GM18867 (cell line): ENCODE measurements at regions not wholly inside any gene's neighbourhood (a gene's known extent, or its start where the extent isn't known, plus 50 kb on each side); places are given as distances from the start of the nearest gene placed in this dataset.

ENCODE experiments used
- ATAC-seq: cut with Tn5 transposase; IDR thresholded peaks from one replicate; pipeline ENCODE4 v1.9.1; 2021; ENCODE audit warnings: mild to moderate bottlenecking, moderate library complexity; ENCODE audit not compliant: unreplicated experiment

DNA sequence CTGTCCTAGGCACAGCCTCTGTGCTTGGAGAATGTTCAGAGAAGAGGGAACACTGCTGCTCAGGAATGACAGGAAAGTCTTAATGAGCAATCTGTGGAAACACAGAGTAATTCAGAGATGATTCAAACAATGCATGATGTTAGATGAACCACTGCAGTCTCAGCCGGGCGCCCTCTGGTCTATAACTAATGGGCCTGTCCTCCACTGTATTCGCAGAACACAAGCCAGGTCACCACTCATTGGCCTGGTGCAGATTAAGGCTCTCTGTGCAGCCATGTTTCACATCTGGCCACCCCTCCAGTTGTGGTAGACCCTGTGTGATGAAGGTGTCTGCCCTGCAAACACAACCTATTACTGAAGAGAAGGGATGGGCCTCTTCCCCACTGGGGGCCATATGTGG lies 281.7 kb upstream of the ROPN1 start:
- no peak for ATAC-seq

GRCh38 chr3:124274051-124274450 lies 282.1 kb upstream of the ROPN1 start:
- no peak for ATAC-seq

- ATAC-seq: no peak
These were observed 283.5 kb upstream of the ROPN1 start for GRCh38 chr3:124275412-124275811.

DNA sequence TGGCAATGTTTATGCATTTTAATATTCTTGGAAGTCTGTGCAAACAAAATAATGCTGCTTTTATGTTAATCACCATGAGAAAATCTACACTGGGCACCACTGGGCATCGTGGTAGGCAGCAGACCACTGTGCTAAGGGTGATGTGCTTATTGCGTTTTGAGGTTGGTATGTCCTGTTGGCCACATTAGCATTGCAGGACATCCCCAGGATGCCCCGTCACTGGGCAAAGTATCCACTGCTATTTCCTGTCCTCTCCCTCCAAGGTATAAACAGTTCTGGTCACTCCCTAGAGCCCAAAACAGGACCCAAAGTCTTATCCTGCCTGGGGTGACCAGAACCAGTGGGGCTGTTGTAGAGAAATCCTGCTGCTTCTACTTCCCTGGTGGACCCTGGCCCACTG lies 284.2 kb upstream of the ROPN1 start:
- ATAC-seq: no peak

GRCh38 chr3:124276539-124277143 lies 284.7 kb upstream of the ROPN1 start:
- ATAC-seq: no peak

DNA sequence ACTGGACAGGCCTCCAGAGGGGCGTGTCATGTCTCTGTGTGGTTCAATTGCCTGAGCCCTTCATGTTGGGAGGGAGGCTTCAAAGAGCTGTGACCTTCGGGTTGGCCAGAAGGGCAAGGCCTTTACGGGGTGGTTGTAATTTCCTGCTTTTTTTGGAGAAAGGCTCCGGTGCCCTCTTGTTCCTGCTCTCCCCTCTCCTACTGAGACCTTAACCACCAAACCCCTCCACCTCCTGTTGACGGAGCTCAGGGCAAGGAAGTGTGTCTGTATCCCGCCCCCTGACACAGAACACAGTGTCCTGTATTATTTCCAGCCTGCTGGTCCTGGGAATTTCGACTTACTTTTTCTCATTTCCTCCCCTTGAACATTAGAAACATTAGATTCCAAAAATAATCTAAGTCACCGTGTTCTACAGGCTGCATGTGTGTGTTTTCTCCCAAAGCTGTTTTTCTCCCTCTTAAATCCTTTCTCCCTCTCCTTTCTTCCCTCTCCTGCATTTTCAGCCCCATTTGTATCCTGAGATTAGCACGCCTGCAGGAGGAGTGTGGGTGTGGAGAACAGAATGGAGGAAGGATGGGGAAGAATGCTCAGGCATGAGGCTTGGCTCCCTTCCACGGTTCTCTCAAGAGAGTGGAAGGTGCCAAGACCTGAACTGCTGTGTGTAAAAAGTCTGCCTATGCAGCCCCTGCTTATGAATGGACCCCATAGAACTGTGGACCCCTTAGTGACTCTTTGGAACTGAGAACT lies 285.4 kb upstream of the ROPN1 start:
- no peak for ATAC-seq

GRCh38 chr3:124281453-124282316 lies 289.8 kb upstream of the ROPN1 start:
- ATAC-seq: no peak

DNA sequence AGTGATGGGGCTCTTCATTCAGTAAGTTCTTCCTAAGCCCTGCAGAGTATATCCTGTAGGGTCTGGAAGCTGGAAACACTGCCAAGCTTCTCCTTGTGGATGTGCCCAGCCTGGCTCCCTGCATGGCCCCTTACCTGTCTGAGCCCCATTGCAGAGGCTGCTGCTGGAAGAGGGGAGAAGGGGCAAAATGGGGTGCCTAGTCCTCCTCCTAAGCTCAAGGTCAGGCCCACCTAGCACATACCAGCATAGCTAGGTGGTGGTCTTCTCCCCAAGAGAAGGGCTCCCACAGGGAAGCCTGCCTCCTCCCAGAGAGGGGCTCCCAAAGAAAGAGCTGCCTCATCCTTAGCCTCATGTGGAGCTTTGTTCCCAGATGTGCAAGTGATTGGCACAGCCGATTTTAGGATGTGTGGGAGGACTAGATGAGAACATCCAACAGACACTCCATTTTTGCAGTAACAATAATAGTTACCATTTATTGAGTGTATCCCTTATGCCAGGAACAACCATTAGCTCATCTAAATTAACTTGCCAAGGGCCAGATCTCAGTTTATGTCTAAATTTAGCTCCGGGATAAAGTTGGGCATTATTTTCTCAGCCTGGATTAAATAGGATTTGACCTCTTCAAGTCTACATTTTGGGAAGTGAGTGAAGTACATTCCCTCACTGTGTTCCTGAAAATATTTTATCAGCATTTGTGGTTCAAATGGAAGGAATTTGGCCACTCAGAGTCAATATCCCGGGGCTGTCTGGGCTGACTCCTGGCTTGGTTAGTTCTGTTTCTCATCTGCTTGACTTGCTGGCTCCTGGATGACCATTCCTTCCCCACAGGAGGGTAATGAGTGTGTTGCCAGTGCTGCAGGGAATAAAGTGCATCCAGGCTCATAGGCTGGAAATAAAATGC lies 291.1 kb upstream of the ROPN1 start:
- ATAC-seq: no peak

- ATAC-seq: no peak
These were observed 291.7 kb upstream of the ROPN1 start for GRCh38 chr3:124283652-124284023.

- ATAC-seq: no peak
These were observed 297.1 kb upstream of the ROPN1 start for GRCh38 chr3:124288996-124289395.

DNA sequence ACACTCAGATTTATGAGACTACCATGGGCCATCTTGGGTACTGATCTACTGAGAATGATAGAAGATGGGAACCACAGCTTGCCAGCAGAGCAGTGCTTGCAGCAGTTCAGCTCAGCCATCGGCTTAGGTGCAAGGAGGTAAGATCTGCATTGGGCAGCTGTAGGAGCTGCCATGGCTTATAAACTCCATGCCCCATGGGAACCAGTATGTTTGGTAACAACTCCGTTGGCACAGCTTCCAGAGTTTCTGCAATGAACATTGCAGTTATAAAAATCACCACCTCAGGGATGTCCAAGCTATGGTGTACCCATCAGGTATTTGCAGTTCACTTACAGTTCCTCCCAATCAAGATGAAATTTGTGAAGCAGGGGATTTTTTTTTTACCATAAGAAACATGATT lies 299.1 kb upstream of the ROPN1 start:
- ATAC-seq: no peak

GRCh38 chr3:124292329-124292728 lies 300.4 kb upstream of the ROPN1 start:
- ATAC-seq: no peak

- ATAC-seq: no peak
These were observed 301.7 kb upstream of the ROPN1 start for GRCh38 chr3:124293584-124293983.

GRCh38 chr3:124295362-124295761 lies 303.4 kb upstream of the ROPN1 start:
- ATAC-seq: no peak

DNA sequence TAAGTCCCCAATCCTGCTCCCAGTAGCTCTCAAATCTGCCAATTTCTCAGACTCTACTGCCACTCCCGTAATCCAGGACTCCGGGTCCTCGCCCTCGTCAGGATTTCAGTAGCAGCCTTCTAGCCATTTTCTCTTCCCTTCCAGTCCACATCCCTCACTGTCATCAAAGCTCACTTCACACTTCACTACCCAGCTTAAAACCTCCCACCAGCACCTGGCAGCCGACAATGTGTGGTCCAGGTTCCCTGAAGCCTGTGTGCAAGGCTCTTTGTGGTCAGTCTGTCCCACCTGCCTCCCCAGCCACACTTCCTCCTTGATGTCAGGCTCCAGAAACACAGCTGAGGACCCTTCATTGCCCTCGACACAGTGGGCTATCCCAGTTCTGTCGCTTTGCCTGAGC lies 304.5 kb upstream of the ROPN1 start:
- no peak for ATAC-seq

DNA sequence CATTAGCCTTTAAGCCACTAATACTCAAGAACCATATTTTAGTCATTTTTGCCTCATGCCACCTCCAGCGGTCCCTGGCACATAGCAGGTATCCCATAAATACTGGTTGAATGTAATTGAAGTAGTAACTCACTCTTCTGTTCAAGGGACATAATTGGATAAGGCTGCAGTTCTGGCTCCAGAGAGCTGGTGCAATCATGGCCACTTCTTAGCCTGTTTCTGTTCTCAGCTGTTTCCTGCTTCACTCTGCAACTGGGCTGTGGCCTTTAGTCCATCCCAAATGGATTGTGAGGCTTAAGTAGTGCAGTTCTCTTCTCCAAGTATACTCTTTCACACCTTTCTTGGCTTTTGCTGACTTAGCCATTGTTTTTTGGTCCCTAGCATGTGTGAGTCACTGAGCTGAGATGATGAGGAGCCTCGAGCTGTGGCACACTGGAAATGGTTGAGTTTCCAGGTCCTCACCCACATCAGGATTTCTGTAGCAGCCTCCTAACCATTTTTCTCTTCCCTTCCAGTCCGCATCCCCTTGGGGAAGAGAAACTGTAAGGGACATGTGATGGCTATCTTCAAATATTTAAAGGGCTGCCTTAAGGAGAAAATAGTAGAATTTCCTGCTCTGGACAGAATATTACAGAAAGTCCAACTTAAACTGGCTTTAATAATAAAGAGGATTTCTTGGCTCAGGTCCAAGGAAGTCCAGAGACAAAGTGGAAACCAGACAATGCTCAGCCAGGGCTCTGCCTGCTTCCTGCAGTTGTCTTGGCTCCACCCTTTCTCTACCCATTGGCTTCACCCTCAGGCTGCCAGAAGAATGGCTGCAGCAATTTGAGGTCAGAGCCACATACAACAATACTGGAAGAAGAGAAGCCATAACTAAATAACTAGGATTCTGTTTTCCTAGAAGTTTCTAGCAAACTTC lies 305.4 kb upstream of the ROPN1 start:
- no peak for ATAC-seq

- no peak for ATAC-seq
These were observed 306.4 kb upstream of the ROPN1 start for GRCh38 chr3:124298301-124298700.

- no peak for ATAC-seq
These were observed 307.0 kb upstream of the ROPN1 start for GRCh38 chr3:124298951-124299350.

GRCh38 chr3:124299831-124300230 lies 307.9 kb upstream of the ROPN1 start:
- ATAC-seq: no peak

GRCh38 chr3:124300416-124300815 lies 308.5 kb upstream of the ROPN1 start:
- ATAC-seq: no peak
